ENCODE measurements at regions not wholly inside any gene's neighbourhood (a gene's known extent, or its start where the extent isn't known, plus 50 kb on each side); places are given as distances from the start of the nearest gene placed in this dataset.

- intact Hi-C loops (cut with DNase I) = no loop called here
- Histone ChIP-seq H3K27ac (no peak overlapping the region), H3K4me1 (ENCODE audit: insufficient read depth) (no peaks in the 10 kb centered on the region), H3K4me3 (no peak overlapping the region), H3K36me3 (no peaks in the 10 kb centered on the region), H3K9me3 (no peaks in the 10 kb centered on the region), H3K27me3 (no peaks in the 10 kb centered on the region)
- WGBS, 3 donors = 54 to 60% (median 56%) methylated on average over 11 of the region's 11 CpGs
- no peak for TF ChIP-seq CTCF (IDR thresholded peaks at IDR 0.05)
- no peak for TF ChIP-seq POLR2A (IDR thresholded peaks at IDR 0.05)
- TF ChIP-seq EP300 (IDR thresholded peaks at IDR 0.05) = no peak
- DNase-seq = no peak
Observed at GRCh38 chr11:70912226-70912840, 340.0 kb downstream of the SHANK2 start.

GRCh38 chr11:70913715-70914231, 338.6 kb downstream of the SHANK2 start:
- 18 to 31% (median 28%) methylated on average over 13 of the region's 13 CpGs for WGBS, 3 donors
- no peak for TF ChIP-seq POLR2A (IDR thresholded peaks at IDR 0.05)
- no peak for TF ChIP-seq EP300 (IDR thresholded peaks at IDR 0.05)
- TF ChIP-seq CTCF (IDR thresholded peaks at IDR 0.05) = no peak
- Histone ChIP-seq H3K4me3 (no peak overlapping the region), H3K36me3 (no peaks in the 10 kb centered on the region), H3K4me1 (ENCODE audit: insufficient read depth) (no peaks in the 10 kb centered on the region), H3K27me3 (no peaks in the 10 kb centered on the region), H3K9me3 (no peaks in the 10 kb centered on the region), H3K27ac (no peak overlapping the region)
- DNase-seq = no peak
- intact Hi-C loops (cut with DNase I) = no loop called here

DNA sequence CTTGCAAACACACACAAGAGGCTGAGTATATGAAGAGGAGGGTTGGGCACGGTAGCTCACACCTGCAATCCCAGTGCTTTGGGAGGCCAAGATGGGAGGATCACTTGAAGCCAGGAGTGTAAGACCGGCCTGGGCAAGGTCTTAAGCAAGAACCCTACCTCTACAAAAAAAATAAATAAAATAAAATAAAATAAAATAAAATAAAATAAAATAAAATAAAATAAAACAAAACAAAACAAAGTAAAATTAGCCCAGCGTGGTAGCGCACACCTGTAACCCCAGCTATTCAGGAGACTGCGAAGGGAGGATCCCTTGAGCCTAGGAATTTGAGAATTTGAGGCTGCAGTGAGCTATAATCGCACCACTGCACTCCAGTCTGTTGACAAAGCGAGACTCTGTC, 337.9 kb downstream of the SHANK2 start:
- Histone ChIP-seq H3K27me3 (no peaks in the 10 kb centered on the region), H3K9me3 (no peaks in the 10 kb centered on the region), H3K4me3 (no peak overlapping the region), H3K27ac (no peak overlapping the region), H3K4me1 (ENCODE audit: insufficient read depth) (no peaks in the 10 kb centered on the region), H3K36me3 (no peaks in the 10 kb centered on the region)
- intact Hi-C loops (cut with DNase I) = no loop called here
- WGBS, 3 donors = 85 to 90% (median 86%) methylated on average over 7 of the region's 7 CpGs
- no peak for DNase-seq
- TF ChIP-seq EP300 (IDR thresholded peaks at IDR 0.05) (no peak), POLR2A (IDR thresholded peaks at IDR 0.05) (no peak), CTCF (IDR thresholded peaks at IDR 0.05) (no peak)

GRCh38 chr11:70915158-70915985, 337.0 kb downstream of the SHANK2 start:
- no peak for TF ChIP-seq EP300 (IDR thresholded peaks at IDR 0.05)
- TF ChIP-seq CTCF (IDR thresholded peaks at IDR 0.05) = no peak
- Histone ChIP-seq H3K4me1 (ENCODE audit: insufficient read depth) (no peaks in the 10 kb centered on the region), H3K4me3 (no peak overlapping the region), H3K9me3 (no peaks in the 10 kb centered on the region), H3K36me3 (no peaks in the 10 kb centered on the region), H3K27ac (no peak overlapping the region), H3K27me3 (no peaks in the 10 kb centered on the region)
- DNase-seq = no peak
- intact Hi-C loops (cut with DNase I) = no loop called here
- WGBS, 3 donors = 55 to 60% (median 59%) methylated on average over 17 of the region's 17 CpGs

Data from ovary (tissue), 7 donors.